CD4-positive, alpha-beta T cell treated with Interleukin-6 for 4 hours (primary cell): ENCODE measurements at regions not wholly inside any gene's neighbourhood (a gene's known extent, or its start where the extent isn't known, plus 50 kb on each side); places are given as distances from the start of the nearest gene placed in this dataset.

ENCODE experiments used
- DNase-seq: peaks from one replicate; pipeline ENCODE4 v3.0.0-alpha.2; 2020; ENCODE audit warnings: mixed read lengths

DNA sequence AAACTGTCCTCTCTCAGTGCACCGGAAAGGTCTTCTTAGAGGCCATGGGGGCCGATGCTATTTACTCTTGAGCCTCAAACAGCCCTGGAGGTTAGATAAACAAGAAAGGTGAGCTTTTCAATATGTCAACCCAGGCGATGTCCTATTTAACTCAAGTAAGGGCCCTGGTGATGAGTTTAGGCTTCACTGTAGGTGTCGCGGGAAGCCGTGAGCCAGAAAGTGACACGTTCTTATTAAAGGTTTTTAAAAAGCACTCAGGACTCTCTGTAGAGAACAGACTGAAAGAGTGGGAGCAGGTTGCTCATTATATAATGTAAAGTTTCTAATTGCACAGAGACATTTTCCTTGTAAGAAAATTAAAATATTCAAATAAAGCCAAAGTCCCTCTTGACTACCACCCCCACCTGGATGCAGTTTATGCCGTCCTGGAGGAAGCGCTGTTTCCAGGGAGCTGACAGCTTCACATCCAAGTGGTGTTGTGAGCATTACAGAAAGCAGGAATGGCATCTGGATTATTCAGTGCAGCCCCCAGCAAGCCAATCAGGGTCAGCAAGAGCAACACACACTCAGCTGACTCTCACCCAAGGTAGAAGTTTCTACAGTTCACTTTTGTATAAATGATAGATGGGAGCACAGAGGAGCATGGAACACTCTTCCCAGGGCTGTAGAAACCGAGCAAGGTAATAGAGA, 280.3 kb downstream of the DRD1 start:
- no peak for DNase-seq

DNA sequence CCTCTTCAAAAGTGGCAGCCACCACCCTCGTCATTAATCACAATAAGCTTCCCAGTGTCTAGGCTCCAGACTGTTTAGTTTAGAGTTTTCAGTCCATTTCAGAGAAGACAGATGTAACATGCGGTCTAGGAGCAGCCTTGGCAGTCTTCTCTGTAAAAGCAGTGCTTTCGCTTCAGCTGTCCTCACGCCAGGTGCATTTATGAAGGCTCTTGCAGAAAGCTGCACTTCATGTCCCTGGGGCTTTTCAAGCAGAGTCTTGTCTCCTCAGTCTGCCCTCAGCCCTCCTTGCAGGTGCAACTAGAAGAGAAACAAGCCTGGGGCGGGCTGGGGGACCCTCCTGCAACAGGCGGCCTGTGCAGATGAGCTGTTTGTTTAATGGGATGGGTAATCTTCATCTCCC, 281.9 kb downstream of the DRD1 start:
- DNase-seq = no peak

DNA sequence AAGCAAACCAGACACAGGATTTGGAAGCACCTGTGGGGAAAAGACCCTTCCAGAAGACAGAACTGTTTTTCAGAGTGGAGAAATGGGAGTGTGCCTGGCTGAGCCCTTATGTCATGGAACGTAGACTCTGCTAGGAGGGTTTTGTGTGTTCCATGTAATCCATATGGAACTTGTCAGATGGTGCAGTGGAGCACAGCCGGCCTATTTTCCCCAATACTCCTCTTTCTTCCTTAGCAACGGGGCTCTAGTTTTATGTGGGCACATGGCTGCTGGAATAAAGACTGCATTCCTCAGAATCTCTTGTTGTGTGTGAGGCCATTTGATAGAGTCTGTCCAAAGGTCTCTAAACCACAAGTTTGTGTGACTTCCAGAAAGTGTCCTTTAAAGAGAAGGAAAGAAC, 284.0 kb downstream of the DRD1 start:
- DNase-seq = no peak

DNA sequence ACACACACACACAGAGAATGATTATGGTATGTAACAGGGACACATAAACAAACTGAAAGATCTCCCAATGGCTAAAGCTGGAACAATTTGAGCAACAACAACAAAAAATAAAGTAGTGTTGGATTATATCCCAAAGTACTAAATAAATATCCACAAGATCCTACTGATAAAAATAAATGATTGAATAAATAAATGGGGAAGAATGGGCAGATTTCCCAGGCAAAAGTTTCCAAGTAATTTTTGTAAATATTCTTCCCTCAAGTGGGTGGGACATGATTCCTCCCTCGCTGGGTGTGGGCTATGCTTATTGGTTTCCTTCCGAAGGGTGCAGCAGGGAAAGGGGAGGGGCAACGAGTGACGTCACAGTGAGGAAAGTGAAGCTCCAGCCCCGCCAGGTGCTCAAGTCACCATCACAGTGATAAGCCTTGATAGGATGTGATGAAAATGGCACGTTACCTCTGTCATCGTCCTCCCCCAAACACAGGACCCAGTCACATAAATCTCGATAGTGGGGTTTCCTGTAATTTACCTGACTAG, 295.3 kb downstream of the DRD1 start:
- no peak for DNase-seq

DNA sequence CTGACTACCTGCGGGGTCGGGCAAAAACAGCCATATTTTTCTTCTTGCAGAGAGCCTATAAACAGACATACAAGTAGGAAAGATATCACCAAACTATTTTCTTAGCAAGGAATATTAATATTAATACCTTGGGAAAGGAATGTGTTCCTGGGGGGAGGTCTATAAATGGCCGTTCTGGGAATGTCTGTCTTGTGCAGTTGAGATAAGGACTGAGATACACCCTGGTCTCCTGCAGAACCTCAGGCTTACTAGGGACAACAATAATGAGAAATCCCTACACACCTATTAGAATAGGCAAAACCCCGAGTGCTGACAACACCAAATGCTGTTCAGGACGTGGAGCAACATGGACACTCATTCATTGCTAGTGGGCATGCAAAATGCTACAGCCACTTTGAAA, 297.2 kb downstream of the DRD1 start:
- DNase-seq = no peak

DNA sequence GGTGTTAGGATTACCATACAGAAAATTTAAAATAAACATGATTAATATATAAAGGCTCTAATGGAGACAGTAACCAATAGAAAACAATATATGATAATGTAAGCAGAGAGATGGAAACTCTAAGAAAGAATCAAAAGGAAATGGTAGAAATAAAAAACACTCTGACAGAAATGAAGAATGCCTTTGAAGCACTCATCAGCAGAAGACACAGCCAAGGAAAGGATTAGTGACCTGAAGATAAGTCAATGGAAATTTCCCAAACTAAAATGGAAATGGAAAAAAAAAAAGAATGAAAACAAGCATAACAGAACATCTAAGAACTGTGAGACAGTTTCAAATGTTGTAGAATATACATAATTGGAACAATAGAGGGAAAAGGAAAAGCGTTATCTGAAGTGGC, 302.6 kb downstream of the DRD1 start:
- DNase-seq = no peak

DNA sequence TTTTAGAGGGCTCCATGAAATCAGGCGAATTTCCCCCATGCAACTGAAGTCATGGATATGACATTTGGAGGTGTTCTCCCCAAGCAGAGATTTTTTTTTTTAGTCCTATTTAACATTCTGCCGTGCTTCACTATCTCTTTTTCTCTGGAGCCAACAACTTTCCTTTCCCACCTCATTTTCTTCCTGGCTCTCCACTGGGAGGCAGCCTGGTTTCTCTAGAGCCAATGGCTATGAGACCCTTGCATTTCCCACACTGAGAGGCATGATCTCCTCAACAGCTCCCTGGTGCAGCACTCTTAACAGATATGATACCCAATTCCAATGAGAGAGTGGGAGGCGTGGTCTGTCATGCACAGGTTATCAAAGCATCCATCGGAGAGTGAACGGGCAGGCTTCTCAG, 310.8 kb downstream of the DRD1 start:
- DNase-seq = no peak

DNA sequence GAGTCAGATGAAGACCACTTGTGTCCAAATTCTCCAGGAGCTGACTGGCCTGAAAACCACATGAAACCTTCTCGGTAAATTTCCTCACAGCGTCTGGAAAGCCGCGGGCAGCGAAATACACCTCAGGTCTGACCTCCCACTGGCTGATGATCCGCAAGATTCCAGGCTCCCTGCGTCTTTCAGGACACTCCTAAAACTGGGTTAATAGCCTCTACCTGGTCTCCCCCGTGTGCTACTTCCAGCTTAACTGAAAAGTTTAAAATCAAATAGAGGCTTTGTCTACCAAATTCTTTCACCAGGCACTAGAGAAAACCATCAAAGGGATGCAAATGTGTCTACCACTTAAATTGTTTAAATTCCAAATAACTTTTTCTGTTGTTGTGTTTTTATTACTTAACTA, 312.6 kb downstream of the DRD1 start:
- no peak for DNase-seq

DNA sequence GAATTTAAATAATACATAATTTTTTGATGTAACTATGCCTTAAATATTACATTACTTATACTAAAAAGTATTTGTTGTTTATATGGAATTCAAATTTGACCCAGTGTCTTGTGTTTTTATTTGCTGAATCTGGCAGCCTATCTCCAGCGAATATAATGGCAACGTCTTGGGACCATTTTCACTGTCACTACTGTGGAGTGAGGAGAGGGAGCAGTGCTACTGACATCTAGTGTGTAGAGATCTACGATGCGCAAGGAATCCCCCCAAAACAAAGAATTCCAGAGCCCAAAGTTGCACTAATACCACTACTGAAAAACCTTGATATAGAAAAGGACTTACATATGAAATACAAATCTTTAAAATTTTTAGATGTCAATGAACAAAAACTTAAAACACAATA, 314.4 kb downstream of the DRD1 start:
- no peak for DNase-seq

DNA sequence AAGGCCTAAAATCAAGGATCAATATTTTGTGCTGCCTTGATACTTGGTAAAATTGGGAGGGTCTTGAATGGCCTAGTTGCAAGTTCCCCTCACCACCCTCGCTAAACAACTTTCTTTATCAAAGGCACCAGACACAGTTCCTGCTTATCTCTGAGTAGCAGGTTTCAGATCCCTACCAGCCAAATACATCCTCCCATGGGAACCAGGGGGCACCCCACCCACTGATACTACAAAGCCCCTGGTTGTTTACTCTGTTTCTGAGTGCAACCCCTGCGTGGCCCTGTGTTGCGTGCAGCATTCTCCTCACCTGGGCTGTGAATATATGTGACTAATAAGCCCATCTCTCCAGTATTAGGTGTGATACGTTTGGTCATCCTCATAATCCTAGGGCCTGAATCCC, 314.9 kb downstream of the DRD1 start:
- no peak for DNase-seq

DNA sequence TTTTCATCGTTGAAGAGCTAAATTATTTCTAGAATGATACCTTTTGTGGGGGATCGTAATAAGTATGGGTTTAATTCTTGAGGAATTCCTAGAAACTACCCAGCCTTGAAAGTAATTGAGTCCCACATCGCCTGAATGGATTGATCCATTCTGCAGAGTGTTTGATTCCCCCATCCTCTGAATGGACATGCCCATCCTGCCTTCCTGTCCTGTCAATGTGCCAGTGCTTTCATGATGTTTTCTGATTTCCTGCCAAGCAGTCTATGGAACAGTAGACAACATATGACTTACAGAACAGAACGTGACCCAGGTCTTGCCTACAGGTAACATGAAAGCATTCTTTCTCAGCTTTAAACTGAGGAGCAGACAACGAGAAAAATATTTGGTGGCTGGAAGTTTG, 319.2 kb downstream of the DRD1 start:
- DNase-seq = no peak

DNA sequence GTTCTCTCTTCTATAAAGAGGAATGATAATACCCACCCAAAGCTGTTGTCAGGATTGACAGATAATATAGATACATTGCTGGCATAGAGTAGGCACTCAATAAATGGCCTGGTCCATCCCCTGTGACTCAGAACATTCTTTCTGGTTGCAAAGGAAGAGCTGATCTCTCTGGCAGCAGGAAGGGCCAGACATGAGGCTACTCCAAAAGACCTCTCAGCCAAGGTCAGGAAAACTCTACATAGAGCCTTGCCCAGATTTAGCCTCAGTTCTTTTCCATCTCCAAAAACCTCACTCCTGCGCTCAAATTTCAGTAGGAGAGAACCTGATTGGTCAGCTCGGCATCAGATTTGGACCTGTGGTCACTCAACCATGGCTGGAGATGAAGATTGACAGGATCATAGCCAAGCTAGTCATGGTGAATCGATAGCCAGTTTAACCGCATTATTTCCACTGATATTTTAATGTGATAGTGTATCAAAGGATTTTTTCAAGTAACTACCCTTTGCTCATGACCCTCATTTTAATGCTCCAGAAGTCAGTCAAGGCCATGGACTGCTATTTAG, 319.6 kb downstream of the DRD1 start:
- no peak for DNase-seq

DNA sequence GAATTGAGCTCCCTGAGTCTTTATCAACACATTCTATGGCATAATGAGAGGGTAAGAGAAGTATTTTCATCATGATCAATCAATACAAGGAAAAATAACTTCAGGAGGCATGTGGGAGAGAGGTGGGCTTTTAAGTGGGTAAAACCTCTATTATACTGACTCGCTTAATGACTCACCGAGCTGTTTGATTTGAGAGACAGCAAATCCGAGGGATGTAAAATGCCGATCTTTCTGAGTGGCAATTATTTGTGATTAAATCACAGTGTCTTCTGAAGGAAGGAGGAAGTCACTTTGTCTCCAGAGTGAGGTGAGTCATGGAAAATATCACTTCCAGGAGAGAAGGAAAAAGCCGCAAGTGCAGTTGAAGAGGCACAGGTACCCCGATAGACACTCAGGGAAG, 320.4 kb downstream of the DRD1 start:
- no peak for DNase-seq

DNA sequence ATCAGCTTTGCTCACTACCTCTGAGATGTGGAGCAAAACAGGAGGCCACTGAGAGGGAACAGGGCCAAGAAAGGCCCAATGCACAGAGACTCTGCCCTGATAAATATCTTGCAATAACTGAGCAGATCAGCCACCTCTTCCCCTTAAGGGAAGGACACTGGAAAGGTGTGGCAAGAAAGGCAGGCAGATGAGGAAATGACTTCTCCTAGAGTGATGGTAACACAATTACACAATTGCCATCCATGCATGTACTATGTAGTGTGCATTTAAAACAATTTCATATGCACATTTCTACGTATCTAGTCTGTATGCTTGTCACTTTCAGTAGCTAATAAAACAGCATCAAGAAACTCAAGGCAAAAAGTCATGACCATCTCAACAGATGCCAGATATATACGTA, 322.5 kb downstream of the DRD1 start:
- DNase-seq = no peak

DNA sequence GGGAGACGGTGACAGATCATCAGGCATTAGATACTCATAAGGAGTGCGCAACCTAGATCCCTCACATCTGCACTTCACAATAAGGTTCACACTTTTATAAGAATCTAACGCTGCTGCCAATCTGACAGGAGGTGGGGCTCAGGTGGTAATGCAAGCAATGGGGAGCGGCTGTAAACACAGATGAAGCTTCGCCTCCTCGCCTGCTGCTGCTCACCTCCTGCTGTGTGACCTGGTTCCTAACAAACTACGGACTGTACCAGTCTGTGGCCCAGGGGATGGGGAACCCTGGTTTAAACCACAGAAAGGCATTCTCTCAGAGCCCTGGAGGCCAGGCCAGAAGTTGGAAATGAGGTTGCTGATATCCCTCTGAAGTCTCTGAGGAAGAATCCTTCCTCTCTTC, 323.6 kb downstream of the DRD1 start:
- DNase-seq = no peak

DNA sequence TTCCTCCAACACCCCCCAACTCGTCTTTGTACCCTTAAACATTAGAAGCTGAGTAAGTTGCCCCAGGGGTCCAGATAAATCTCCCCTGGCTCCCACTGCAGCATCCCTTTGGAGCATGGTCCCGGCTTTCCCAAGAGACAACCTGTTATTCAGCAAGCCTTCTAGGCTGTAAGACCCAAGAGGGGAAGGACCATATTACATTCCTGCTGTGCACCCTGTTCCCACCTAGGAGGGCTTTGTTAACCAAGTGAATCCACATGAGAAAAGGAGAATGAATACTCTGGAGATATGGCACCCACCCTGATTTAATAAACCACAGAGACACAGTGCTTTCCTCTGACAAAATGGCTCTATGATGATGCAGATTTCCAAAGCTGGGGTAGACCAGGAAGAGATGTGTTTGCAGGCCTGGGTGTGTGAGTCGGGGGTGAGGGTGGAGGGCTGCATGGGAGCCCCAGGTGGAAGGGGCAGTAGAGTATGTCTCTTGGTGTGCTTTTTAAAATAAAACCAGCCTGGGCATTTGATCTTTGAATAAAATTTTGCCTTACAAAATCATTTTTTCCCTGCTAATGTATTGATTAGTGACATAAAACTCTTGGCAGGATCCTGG, 325.2 kb downstream of the DRD1 start:
- DNase-seq = no peak

DNA sequence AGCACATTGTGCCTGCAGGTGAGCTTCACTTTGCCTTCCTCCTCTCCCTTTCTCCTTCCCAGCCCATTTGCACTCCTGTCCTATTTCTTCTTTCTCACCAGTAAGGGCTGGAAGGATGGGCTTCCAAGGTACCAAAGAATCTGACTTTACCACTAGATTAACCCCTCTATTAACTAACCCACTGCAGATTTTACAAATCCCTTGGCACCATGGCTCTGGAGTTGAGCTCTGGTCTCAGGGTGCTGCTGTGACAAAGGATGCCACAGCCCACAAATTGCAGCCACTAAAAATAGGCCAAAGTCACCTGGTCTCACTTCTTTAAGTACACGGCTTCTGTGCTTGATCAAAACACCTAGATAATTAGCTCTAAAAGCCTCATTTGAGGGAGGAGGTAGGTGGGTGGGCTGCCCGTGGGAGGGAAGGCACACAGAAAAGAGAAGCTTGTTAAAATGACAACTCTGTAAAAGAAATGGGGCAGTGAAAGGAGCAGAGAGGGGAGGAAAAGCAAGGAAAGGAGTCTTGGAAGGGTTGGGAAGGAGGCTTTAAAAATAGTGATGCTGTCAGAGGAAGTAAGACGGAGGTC, 327.4 kb downstream of the DRD1 start:
- no peak for DNase-seq

DNA sequence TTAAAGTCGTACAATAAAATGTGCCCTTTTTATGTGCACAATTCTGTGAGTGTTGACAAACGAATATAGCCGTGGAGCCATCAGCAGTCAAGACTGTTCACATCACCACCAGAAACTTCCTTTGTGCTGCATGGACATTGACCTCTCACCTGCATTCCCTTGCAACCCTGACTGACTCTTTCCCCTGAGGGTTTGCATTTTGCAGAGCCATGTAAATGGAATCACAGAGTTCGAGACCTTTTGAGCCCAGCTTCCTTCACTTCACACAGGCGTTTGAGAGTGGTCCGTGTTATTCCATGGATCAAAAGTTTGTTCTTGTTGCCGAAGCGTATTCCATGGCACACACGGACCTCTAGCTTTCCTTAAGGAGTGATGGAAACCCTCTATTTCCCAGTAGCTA, 328.2 kb downstream of the DRD1 start:
- DNase-seq = no peak

DNA sequence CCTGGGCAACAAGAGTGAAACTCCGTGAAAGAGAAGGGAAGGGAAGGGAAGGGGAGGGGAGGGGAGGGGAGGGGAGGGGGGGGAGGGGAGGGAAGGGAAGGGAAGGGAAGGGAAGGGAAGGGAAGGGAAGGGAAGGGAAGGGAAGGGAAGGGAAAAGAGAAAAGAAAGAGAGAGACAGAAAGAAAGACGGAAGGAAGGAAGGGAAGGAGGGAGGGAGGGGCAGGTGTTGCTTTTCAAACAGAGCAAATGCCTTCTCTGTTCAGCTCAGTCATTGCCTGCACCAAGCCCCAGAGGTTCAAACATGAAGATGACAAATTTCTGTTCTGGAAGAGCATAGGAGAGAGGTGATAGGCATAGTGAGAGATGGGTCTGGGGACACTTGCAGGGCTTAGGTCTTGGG, 330.0 kb downstream of the DRD1 start:
- DNase-seq = no peak

DNA sequence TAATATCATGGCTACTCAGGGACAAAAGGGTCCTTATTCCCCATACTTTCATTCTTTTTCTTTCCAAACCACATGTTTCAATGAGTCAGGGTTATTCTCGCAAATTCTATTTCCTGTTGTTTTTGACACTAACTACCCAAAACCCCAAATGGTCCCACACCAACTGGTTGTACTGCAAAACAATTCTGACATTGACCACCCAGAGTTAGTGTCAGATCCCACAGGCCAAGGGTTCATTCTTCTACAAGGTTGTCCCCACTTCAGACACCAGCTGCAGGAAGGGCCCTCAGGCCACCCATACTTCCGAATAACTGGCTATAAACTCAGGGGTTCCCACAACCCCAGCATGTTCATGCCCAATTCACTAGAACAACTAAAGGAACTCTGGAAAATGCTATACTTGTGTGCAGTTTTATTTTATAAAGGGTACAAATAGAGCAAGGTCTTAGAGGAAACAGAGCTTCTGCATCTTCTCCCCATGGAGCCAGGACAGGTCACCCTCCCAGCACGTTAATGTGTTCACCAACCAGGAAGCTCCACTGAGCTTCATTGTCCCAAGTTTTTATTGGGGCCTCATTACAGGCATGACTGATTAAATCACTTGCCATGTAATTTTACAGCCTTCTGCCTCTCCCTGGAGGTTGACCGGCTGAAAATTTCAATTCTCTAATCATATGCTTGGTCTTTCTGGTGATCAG, 334.8 kb downstream of the DRD1 start:
- no peak for DNase-seq

DNA sequence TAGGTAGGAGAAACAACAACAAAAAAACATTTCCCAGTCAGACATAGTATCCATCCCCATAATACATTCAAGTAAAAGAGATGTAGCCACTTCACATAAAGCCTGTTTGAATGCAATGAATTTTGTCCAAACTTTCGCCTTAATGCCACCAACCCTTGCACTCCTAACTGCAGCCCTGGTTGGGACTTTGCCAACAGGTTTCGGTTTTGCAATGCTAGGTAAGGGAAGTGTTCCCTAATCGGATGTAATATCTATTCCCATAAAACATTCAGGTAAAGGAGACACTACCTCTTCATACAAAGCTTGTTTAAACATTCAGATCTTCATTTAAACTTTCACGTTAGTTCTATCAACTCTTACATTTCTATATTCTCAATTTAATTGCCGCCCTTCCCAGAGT, 336.1 kb downstream of the DRD1 start:
- no peak for DNase-seq

DNA sequence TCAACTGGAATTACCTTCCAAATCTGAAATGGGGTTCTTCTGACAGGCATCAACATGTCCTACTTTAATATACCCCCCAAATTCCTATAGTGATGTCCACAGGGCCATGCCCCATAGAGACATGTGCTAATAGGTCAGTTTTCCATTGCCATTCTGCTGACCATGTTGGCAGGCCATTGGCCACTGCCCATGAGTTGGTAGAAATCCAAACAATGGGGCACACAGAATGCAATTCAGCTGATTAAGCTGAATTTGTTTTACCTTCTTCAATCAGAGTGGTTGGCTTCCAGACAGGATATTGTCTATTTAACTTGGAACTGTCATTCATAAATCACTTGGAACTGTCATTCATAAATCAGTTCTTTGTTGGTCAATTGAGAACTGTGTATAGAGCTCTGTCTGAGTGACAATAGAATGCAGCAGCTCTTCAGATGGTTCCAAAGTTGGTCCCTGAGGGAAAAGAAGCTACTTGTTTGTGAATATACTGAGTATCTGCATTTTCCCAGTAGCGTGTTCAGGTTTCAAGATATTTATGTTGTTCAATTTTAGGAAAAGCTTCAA, 336.9 kb downstream of the DRD1 start:
- DNase-seq = no peak

DNA sequence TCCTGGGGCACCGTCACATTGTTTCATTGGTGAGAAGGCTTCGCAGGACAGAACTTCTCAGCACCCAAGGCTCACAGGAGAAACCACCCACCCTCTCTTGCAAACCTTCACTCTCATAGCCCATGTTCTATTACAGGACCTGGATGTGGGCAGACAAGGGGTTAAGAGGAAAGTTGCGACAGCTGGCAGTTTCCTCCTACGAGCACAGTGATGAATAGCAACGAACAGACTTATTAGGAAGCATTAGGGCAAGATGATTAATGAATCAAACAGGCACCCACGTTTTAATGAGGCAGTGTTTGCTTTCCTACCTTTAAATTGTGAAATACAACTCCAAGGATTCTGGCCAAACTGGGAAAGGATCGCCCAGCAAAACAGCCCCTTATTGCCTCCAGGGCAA, 339.3 kb downstream of the DRD1 start:
- DNase-seq = no peak
